ENCODE measurements at regions not wholly inside any gene's neighbourhood (a gene's known extent, or its start where the extent isn't known, plus 50 kb on each side); places are given as distances from the start of the nearest gene placed in this dataset.
"Not testable (repeated sequence)": the region's sequence is repeated elsewhere in the genome, so short reads cannot be mapped to it uniquely, and the experiment has no call there.

DNA sequence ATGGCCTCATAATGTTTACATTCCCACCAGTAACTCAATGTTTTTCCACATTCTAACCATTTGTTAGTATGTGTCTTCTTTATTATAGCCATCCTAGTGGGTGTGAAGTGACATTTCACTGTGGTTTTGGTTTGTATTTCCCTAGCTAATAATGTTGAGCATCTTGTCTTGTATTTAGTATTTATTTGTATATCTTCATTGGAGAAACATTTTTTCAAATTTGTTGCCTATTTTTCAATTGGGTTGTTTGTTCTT, 144.8 kb upstream of the NBPF19 start:
- DNase-seq; CTCF ChIA-PET; H3K4me3 ChIP-seq (ENCODE audit: control extremely low read depth in 1 of 5, extremely low read depth in 1 of 5, insufficient read depth in 1 of 5, low read depth in 2 of 5, low read length in 4 of 5); H3K4me2 ChIP-seq (replicated peaks; ENCODE audit: low read depth, low read length, poor library complexity, severe bottlenecking); H3K36me3 ChIP-seq (replicated peaks in 1 of 2; ENCODE audit: control extremely low read depth in 1 of 2, control insufficient read depth in 1 of 2, extremely low read depth in 1 of 2, insufficient read depth in 2 of 2, low read length in 1 of 2); H3K4me1 Mint-ChIP-seq; H3K9me3 Mint-ChIP-seq (ENCODE audit: insufficient read depth); H3K27ac ChIP-seq (ENCODE audit: low read length in 2 of 2); ATAC-seq (ENCODE audit: low read depth); POLR2A ChIA-PET; H3K4me3 Mint-ChIP-seq; H3K4me1 ChIP-seq (ENCODE audit: control insufficient read depth in 2 of 2, insufficient read depth in 2 of 2, low read length in 2 of 2); H2AFZ ChIP-seq (ENCODE audit: insufficient read depth, low read depth, low read length, poor library complexity, severe bottlenecking); H3K27me3 ChIP-seq (replicated peaks in 1 of 4; ENCODE audit: control extremely low read depth in 1 of 4, control insufficient read depth in 3 of 4, insufficient read depth in 4 of 4, low read length in 3 of 4); H3K27ac Mint-ChIP-seq; intact Hi-C loops (cut with micrococcal nuclease); H3K79me2 ChIP-seq (ENCODE audit: control insufficient read depth, insufficient read depth, low read length); H3K9ac ChIP-seq (ENCODE audit: low read length); H4K20me1 ChIP-seq (ENCODE audit: control insufficient read depth, insufficient read depth, low read length, poor library complexity, severe bottlenecking); H3K9me3 ChIP-seq (ENCODE audit: control extremely low read depth in 1 of 3, control insufficient read depth in 2 of 3, insufficient read depth in 1 of 3, low read length in 2 of 3); H3K27me3 Mint-ChIP-seq: not testable (repeated sequence)

DNA sequence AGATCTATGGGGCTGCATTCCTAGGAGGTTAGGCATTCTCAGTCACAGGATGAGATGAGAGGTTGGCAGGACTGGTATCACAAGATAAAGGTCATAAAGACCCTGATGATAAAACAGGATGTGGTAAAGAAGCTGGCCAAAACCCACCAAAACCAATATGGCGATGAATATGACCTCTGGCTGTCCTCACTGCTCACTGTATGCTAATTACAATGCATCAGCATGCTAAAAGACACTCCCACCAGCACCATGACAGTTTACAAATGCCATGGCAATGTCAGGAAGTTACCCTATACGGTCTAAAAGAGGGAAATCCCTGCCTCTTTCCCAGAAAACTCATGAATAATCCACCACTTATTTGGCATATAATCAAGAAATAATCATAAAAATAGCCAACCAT, 138.8 kb upstream of the NBPF19 start:
- H3K9me3 ChIP-seq (ENCODE audit: control extremely low read depth in 1 of 3, control insufficient read depth in 2 of 3, insufficient read depth in 1 of 3, low read length in 2 of 3); H3K9me3 Mint-ChIP-seq (ENCODE audit: insufficient read depth); H3K27ac Mint-ChIP-seq; H3K4me1 Mint-ChIP-seq; H2AFZ ChIP-seq (ENCODE audit: insufficient read depth, low read depth, low read length, poor library complexity, severe bottlenecking); POLR2A ChIA-PET; H3K4me3 ChIP-seq (ENCODE audit: control extremely low read depth in 1 of 5, extremely low read depth in 1 of 5, insufficient read depth in 1 of 5, low read depth in 2 of 5, low read length in 4 of 5); H3K27ac ChIP-seq (ENCODE audit: low read length in 2 of 2); H3K4me3 Mint-ChIP-seq; H3K4me2 ChIP-seq (replicated peaks; ENCODE audit: low read depth, low read length, poor library complexity, severe bottlenecking); H3K27me3 ChIP-seq (replicated peaks in 1 of 4; ENCODE audit: control extremely low read depth in 1 of 4, control insufficient read depth in 3 of 4, insufficient read depth in 4 of 4, low read length in 3 of 4); CTCF ChIA-PET; H3K79me2 ChIP-seq (ENCODE audit: control insufficient read depth, insufficient read depth, low read length); ATAC-seq (ENCODE audit: low read depth); H4K20me1 ChIP-seq (ENCODE audit: control insufficient read depth, insufficient read depth, low read length, poor library complexity, severe bottlenecking); DNase-seq; H3K27me3 Mint-ChIP-seq; H3K36me3 ChIP-seq (replicated peaks in 1 of 2; ENCODE audit: control extremely low read depth in 1 of 2, control insufficient read depth in 1 of 2, extremely low read depth in 1 of 2, insufficient read depth in 2 of 2, low read length in 1 of 2); H3K4me1 ChIP-seq (ENCODE audit: control insufficient read depth in 2 of 2, insufficient read depth in 2 of 2, low read length in 2 of 2); intact Hi-C loops (cut with micrococcal nuclease); H3K9ac ChIP-seq (ENCODE audit: low read length): not testable (repeated sequence)
- whole genome bisulfite sequencing (ENCODE audit: insufficient coverage): no CpG with 5 or more reads among the region's 2 CpGs

DNA sequence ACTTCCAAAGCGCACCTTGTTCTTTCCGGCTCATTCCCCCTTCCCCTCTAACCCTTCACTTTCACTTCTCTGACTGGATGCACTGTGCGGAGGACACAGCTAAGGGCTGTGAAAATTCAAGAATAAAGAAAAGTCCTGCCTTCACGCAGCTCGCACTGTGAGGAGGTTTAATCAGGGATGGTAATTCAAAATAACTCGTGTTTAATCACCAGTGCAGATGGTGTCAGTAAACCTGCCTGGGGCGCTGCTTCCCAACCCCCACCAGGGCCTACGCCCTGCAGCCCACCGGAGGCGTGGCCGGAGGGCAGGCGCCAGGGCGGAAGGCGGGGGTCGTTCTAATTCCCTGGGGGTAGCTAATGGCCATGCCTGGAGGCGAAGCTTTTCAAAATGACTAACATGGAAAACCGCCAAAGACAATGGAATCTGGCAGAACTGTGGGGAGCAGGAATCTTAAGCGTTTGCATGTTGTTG, 136.6 kb upstream of the NBPF19 start:
- DNase-seq; CTCF ChIA-PET; H3K27me3 ChIP-seq (replicated peaks in 1 of 4; ENCODE audit: control extremely low read depth in 1 of 4, control insufficient read depth in 3 of 4, insufficient read depth in 4 of 4, low read length in 3 of 4); H3K4me3 ChIP-seq (ENCODE audit: control extremely low read depth in 1 of 5, extremely low read depth in 1 of 5, insufficient read depth in 1 of 5, low read depth in 2 of 5, low read length in 4 of 5); H3K4me3 Mint-ChIP-seq; H3K4me2 ChIP-seq (replicated peaks; ENCODE audit: low read depth, low read length, poor library complexity, severe bottlenecking); H3K27ac ChIP-seq (ENCODE audit: low read length in 2 of 2); H3K27me3 Mint-ChIP-seq; H3K9ac ChIP-seq (ENCODE audit: low read length); H4K20me1 ChIP-seq (ENCODE audit: control insufficient read depth, insufficient read depth, low read length, poor library complexity, severe bottlenecking); H3K9me3 ChIP-seq (ENCODE audit: control extremely low read depth in 1 of 3, control insufficient read depth in 2 of 3, insufficient read depth in 1 of 3, low read length in 2 of 3); H3K4me1 ChIP-seq (ENCODE audit: control insufficient read depth in 2 of 2, insufficient read depth in 2 of 2, low read length in 2 of 2); POLR2A ChIA-PET; H3K36me3 ChIP-seq (replicated peaks in 1 of 2; ENCODE audit: control extremely low read depth in 1 of 2, control insufficient read depth in 1 of 2, extremely low read depth in 1 of 2, insufficient read depth in 2 of 2, low read length in 1 of 2); H3K9me3 Mint-ChIP-seq (ENCODE audit: insufficient read depth); H3K27ac Mint-ChIP-seq; ATAC-seq (ENCODE audit: low read depth); H3K4me1 Mint-ChIP-seq; H3K79me2 ChIP-seq (ENCODE audit: control insufficient read depth, insufficient read depth, low read length); H2AFZ ChIP-seq (ENCODE audit: insufficient read depth, low read depth, low read length, poor library complexity, severe bottlenecking); intact Hi-C loops (cut with micrococcal nuclease): not testable (repeated sequence)
- no CpG with 5 or more reads among the region's 18 CpGs for WGBS (ENCODE audit: insufficient coverage)

DNA sequence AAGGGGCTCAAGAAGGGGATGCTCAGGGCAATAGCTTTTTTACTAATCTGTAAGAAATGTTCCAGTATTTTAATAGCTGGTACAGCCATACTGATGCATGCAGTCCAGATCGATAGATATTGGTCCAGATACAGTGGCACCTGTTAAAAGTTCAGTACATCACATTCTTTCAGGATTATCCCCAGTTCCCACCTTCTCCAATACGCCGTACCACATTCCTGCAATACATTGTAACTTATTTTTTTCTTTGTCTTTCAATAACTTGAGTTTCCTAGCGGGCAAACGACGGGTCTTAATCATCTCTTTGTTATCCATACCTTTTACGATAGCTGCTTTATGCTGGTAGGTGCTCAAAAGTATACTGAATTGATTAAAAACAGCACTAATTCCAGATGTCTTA, 136.1 kb upstream of the NBPF19 start:
- H3K79me2 ChIP-seq (ENCODE audit: control insufficient read depth, insufficient read depth, low read length); H3K4me1 ChIP-seq (ENCODE audit: control insufficient read depth in 2 of 2, insufficient read depth in 2 of 2, low read length in 2 of 2); H3K27ac Mint-ChIP-seq; H3K4me2 ChIP-seq (replicated peaks; ENCODE audit: low read depth, low read length, poor library complexity, severe bottlenecking); H3K4me3 ChIP-seq (ENCODE audit: control extremely low read depth in 1 of 5, extremely low read depth in 1 of 5, insufficient read depth in 1 of 5, low read depth in 2 of 5, low read length in 4 of 5); H3K4me1 Mint-ChIP-seq; POLR2A ChIA-PET; H3K27me3 Mint-ChIP-seq; ATAC-seq (ENCODE audit: low read depth); H4K20me1 ChIP-seq (ENCODE audit: control insufficient read depth, insufficient read depth, low read length, poor library complexity, severe bottlenecking); H3K9me3 ChIP-seq (ENCODE audit: control extremely low read depth in 1 of 3, control insufficient read depth in 2 of 3, insufficient read depth in 1 of 3, low read length in 2 of 3); DNase-seq; H3K9me3 Mint-ChIP-seq (ENCODE audit: insufficient read depth); intact Hi-C loops (cut with micrococcal nuclease); H3K4me3 Mint-ChIP-seq; H2AFZ ChIP-seq (ENCODE audit: insufficient read depth, low read depth, low read length, poor library complexity, severe bottlenecking); H3K9ac ChIP-seq (ENCODE audit: low read length); H3K27me3 ChIP-seq (replicated peaks in 1 of 4; ENCODE audit: control extremely low read depth in 1 of 4, control insufficient read depth in 3 of 4, insufficient read depth in 4 of 4, low read length in 3 of 4); H3K36me3 ChIP-seq (replicated peaks in 1 of 2; ENCODE audit: control extremely low read depth in 1 of 2, control insufficient read depth in 1 of 2, extremely low read depth in 1 of 2, insufficient read depth in 2 of 2, low read length in 1 of 2); CTCF ChIA-PET; H3K27ac ChIP-seq (ENCODE audit: low read length in 2 of 2): not testable (repeated sequence)
- WGBS (ENCODE audit: insufficient coverage): no CpG with 5 or more reads among the region's 7 CpGs

Data from B cell (primary cell).